NCI-H748 treated with DMSO at 0.1 percent for 48 hours (cell line): ENCODE measurements at regions not wholly inside any gene's neighbourhood (a gene's known extent, or its start where the extent isn't known, plus 50 kb on each side); places are given as distances from the start of the nearest gene placed in this dataset.

ENCODE experiments used
- DNase-seq: peaks from one replicate; lab custom pipeline; 2025; lab: John Stamatoyannopoulos, UW

GRCh38 chr15:96218623-96219455, 111.7 kb upstream of the NR2F2 start:
- no peak for DNase-seq

GRCh38 chr15:96219681-96220080, 110.8 kb upstream of the NR2F2 start:
- no peak for DNase-seq

GRCh38 chr15:96220657-96221056, 109.8 kb upstream of the NR2F2 start:
- DNase-seq, result no peak

GRCh38 chr15:96222981-96223380, 107.5 kb upstream of the NR2F2 start:
- no peak for DNase-seq

- DNase-seq, result no peak
Observed at GRCh38 chr15:96223939-96224338, 106.6 kb upstream of the NR2F2 start.

- DNase-seq, result no peak
Observed at GRCh38 chr15:96225642-96226259, 104.7 kb upstream of the NR2F2 start.

GRCh38 chr15:96230526-96231181, 99.8 kb upstream of the NR2F2 start:
- DNase-seq, result no peak

- DNase-seq, result no peak
Observed at GRCh38 chr15:96232335-96232734, 98.2 kb upstream of the NR2F2 start.

- no peak for DNase-seq
Observed at GRCh38 chr15:96234109-96234892, 96.2 kb upstream of the NR2F2 start.

GRCh38 chr15:96237002-96237401, 93.5 kb upstream of the NR2F2 start:
- no peak for DNase-seq

GRCh38 chr15:96242761-96243160, 87.7 kb upstream of the NR2F2 start:
- DNase-seq, result no peak

- DNase-seq, result no peak
Observed at GRCh38 chr15:96243701-96244100, 86.8 kb upstream of the NR2F2 start.

GRCh38 chr15:96245252-96245651, 85.2 kb upstream of the NR2F2 start:
- DNase-seq, result no peak

GRCh38 chr15:96246057-96246456, 84.4 kb upstream of the NR2F2 start:
- DNase-seq, result no peak

- no peak for DNase-seq
Observed at GRCh38 chr15:96247621-96248305, 82.7 kb upstream of the NR2F2 start.

- DNase-seq, result no peak
Observed at GRCh38 chr15:96252148-96252547, 78.4 kb upstream of the NR2F2 start.

GRCh38 chr15:96253006-96253747, 77.3 kb upstream of the NR2F2 start:
- DNase-seq, result no peak

GRCh38 chr15:96254173-96254572, 76.3 kb upstream of the NR2F2 start:
- DNase-seq, result no peak

GRCh38 chr15:96255599-96255998, 74.9 kb upstream of the NR2F2 start:
- DNase-seq, result no peak

GRCh38 chr15:96261575-96262034, 68.9 kb upstream of the NR2F2 start:
- no peak for DNase-seq

- DNase-seq, result no peak
Observed at GRCh38 chr15:96262097-96262496, 68.4 kb upstream of the NR2F2 start.
